ENCODE measurements at regions not wholly inside any gene's neighbourhood (a gene's known extent, or its start where the extent isn't known, plus 50 kb on each side); places are given as distances from the start of the nearest gene placed in this dataset.

- TF ChIP-seq CTCF (IDR thresholded peaks at IDR 0.05) (no peak), POLR2A (IDR thresholded peaks at IDR 0.05) (no peak), POLR2AphosphoS5 (IDR thresholded peaks at IDR 0.05) (no peak), EP300 (IDR thresholded peaks at IDR 0.05) (no peak)
Measured at GRCh38 chr2:236505648-236506047, 64.0 kb upstream of the ACKR3 start.

All from sigmoid colon (tissue), 4 donors.